ENCODE measurements at regions not wholly inside any gene's neighbourhood (a gene's known extent, or its start where the extent isn't known, plus 50 kb on each side); places are given as distances from the start of the nearest gene placed in this dataset.
A peak's percentile ranks its signal among the peaks of the same experiment; 100 is the strongest.

- no peak for TF ChIP-seq E2F5 (CRISPR knock-in tag; IDR thresholded peaks at IDR 0.05)
- no peak for TF ChIP-seq JUN (CRISPR knock-in tag; IDR thresholded peaks at IDR 0.05)
- TF ChIP-seq MLX (CRISPR knock-in tag; IDR thresholded peaks at IDR 0.05) = no peak
- no peak for TF ChIP-seq NR1H2 (CRISPR knock-in tag; IDR thresholded peaks at IDR 0.05)
- no peak for TF ChIP-seq ZNF532 (CRISPR knock-in tag; IDR thresholded peaks at IDR 0.05; ENCODE audit: borderline replicate concordance)
- TF ChIP-seq RORB (CRISPR knock-in tag; IDR thresholded peaks at IDR 0.05) = no peak
- no peak for TF ChIP-seq CDX4 (CRISPR knock-in tag; IDR thresholded peaks at IDR 0.05; ENCODE audit: borderline replicate concordance)
- no peak for TF ChIP-seq TEAD1 (CRISPR knock-in tag; IDR thresholded peaks at IDR 0.05)
- TF ChIP-seq TP53 (CRISPR knock-in tag; IDR thresholded peaks at IDR 0.05) = no peak
- no peak for TF ChIP-seq E2F4 (CRISPR knock-in tag; IDR thresholded peaks at IDR 0.05; ENCODE audit: borderline replicate concordance, low read depth)
- TF ChIP-seq ZNF671 (CRISPR knock-in tag; IDR thresholded peaks at IDR 0.05) = no peak
- Mint-ChIP-seq H3K36me3 (no peaks in the 10 kb centered on the region), H3K27ac (no peak overlapping the region), H3K4me3 (no peak overlapping the region), H3K9me3 (no peaks in the 10 kb centered on the region), H3K4me1 (no peaks in the 10 kb centered on the region), H3K27me3 (ENCODE audit: low read depth) (no peaks in the 10 kb centered on the region)
- ATAC-seq = no peak
- DNase-seq (ENCODE audit: low spot score) = no peak
- CTCF ChIA-PET = no interaction called here
- POLR2A ChIA-PET = no interaction called here
Measured at GRCh38 chr11:91296629-91297028, 928.0 kb upstream of the FAT3 start.

GRCh38 chr11:91295591-91295990 is 929.0 kb upstream of the FAT3 start:
- no peak for DNase-seq (ENCODE audit: low spot score)
- CTCF ChIA-PET = no interaction called here
- no peaks in the 10 kb centered on the region for H3K27me3 Mint-ChIP-seq (ENCODE audit: low read depth)
- H3K36me3 Mint-ChIP-seq = no peaks in the 10 kb centered on the region
- no peak overlapping the region for H3K27ac Mint-ChIP-seq
- no peak for TF ChIP-seq ZNF121 (CRISPR knock-in tag; IDR thresholded peaks at IDR 0.05)
- TF ChIP-seq KAT7 (CRISPR knock-in tag; IDR thresholded peaks at IDR 0.05; ENCODE audit: borderline replicate concordance) = no peak
- no peak for TF ChIP-seq AR (CRISPR knock-in tag; IDR thresholded peaks at IDR 0.05)
- H3K9me3 Mint-ChIP-seq = no peaks in the 10 kb centered on the region
- 0 out of 2 replicates have a peak, but pooled peaks have one; percentile 22 for ATAC-seq
- POLR2A ChIA-PET = no interaction called here
- no peak overlapping the region for H3K4me3 Mint-ChIP-seq
- H3K4me1 Mint-ChIP-seq = no peaks in the 10 kb centered on the region
